Epithelial cell of proximal tubule (primary cell): ENCODE measurements at regions not wholly inside any gene's neighbourhood (a gene's known extent, or its start where the extent isn't known, plus 50 kb on each side); places are given as distances from the start of the nearest gene placed in this dataset.

ENCODE experiments used
- DNase-seq: peaks from one replicate; pipeline ENCODE4 v3.0.0-alpha.2; 2011; ENCODE audit warnings: low read depth
- H3K4me3 ChIP-seq: 2 replicates; pipeline ENCODE4 v1.5.1; 2011; ENCODE audit warnings: low read depth, mild to moderate bottlenecking, low read length
- CTCF ChIP-seq: conservative IDR thresholded peaks from 2 replicates; pipeline ENCODE4 v1.5.1; 2012; ENCODE audit warnings: low read depth, mild to moderate bottlenecking, low read length

- no peak overlapping the region for H3K4me3 ChIP-seq
- TF ChIP-seq CTCF, result no peak
- no peak for DNase-seq
Measured at GRCh38 chr6:134436950-134437349, 119.0 kb upstream of the SGK1 start.

DNA sequence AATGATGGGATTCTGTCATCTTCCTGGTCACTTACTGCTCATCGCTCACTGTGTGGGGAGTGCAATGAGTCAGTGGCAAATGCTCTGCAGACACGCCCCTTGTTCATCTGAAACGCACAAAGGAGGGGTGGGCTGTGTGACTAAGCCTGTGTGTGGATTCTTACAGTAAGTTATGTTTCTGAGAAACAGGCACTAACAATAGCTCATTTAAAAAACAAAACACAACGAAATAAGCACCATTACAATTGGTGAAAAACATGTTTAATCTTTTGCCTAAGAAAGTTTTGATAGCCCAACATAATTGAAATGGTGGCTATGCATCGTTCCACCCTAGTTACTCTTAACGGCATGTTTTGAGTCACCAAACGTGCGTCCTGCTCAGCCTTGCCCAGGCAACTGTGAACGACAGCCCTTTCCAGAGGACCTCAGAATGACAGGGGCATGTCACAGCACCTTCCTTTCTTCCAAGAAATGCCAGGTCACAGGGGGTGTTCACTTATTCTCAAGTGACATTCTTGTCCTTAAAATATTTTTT is 118.4 kb upstream of the SGK1 start:
- peak; percentile 90 for DNase-seq
- peak overlapping the region; percentile 9 for H3K4me3 ChIP-seq
- TF ChIP-seq CTCF, result no peak

DNA sequence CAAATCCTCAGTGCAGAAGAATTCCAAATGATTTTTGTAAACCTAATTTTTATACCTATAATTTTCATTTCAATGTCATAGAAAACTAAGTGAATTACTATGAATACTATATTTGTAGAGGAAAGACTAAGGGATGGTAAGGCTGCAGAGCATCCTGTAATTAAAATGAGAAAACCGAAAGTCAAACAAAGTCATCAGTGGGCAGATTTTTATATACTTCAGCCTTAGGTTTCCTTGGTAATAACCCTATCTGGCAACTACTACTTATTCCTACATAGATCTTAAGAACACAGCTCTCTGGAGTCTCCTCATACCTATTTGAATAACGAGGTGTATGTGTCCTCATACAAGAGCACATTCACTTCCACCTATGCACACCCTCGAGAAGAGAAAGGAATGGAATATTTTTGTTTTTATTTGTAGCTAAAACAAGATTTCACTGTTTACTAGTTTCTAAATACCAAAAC is 117.9 kb upstream of the SGK1 start:
- DNase-seq, result no peak
- H3K4me3 ChIP-seq, result no peak overlapping the region

GRCh38 chr6:134434019-134434942 is 116.4 kb upstream of the SGK1 start:
- no peak overlapping the region for H3K4me3 ChIP-seq
- no peak for TF ChIP-seq CTCF
- no peak for DNase-seq

More for the DNA sequence above, 117.9 kb upstream of the SGK1 start:
- TF ChIP-seq CTCF, result no peak

DNA sequence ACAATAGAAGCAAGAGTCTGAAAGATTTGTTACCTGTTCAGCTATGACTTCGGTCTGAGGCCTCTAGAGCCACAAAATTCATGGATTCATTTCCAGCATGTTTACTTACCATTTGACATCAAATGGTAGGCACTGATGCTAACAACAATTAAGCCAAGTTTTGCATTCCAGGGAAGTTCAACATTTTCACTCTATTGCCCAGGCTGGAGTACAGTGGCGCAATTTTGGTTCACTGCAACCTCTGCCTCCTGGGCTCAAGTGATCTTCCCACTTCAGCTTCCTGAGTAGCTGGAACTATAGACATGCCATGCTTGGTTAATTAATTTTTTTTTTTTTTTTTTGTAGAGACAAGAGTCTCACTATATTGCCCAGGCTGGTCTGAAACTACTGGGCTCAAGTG is 114.1 kb upstream of the SGK1 start:
- DNase-seq, result no peak
- no peak for TF ChIP-seq CTCF
- H3K4me3 ChIP-seq, result no peak overlapping the region

- no peak overlapping the region for H3K4me3 ChIP-seq
- TF ChIP-seq CTCF, result no peak
- no peak for DNase-seq
Measured at GRCh38 chr6:134431421-134431859, 113.5 kb upstream of the SGK1 start.

- DNase-seq, result no peak
- TF ChIP-seq CTCF, result no peak
- no peak overlapping the region for H3K4me3 ChIP-seq
Measured at GRCh38 chr6:134429861-134430380, 112.0 kb upstream of the SGK1 start.
